K562 (cell line): ENCODE measurements at regions not wholly inside any gene's neighbourhood (a gene's known extent, or its start where the extent isn't known, plus 50 kb on each side); places are given as distances from the start of the nearest gene placed in this dataset.

ENCODE experiments used
- ATAC-seq: fragments of 200-7000 bp; cut with Tn5 transposase; 3 replicates; pipeline ENCODE4 v1.9.1; 2020; ENCODE audit warnings: moderate library complexity
- BruUV-seq: library from RNA; stranded (reverse); fragments of 400-500 nt; replicated peaks from 2 replicates; lab custom pipeline; 2021; lab: Mats Ljungman, UMichigan
- CTCF ChIA-PET: fragments of 300-600 bp; formaldehyde crosslinking; extraction: SDS; loops from one replicate; lab custom pipeline; 2021; ENCODE audit warnings: low intra/inter-chr PET ratio; lab: Yijun Ruan, JAX
- POLR2A ChIA-PET: fragments of 300-600, 350-650 bp; sonication (Branson Sonifier 250); formaldehyde crosslinking; extraction: SDS; loops from one replicate; lab custom pipeline; 2021; ENCODE audit warnings: antibody characterized with exemption, inconsistent platforms; lab: Yijun Ruan, JAX
- DNase-seq, 4 experiments: peaks; one replicate each; pipeline versions ENCODE4 v3.0.0 to v3.0.0-alpha.2; 2011 to 2018; ENCODE audit warnings: low spot score in 3 of 4, mixed read lengths in 3 of 4; ENCODE audit errors: extremely low read depth in 1 of 4
- FAIRE-seq: peaks from 2 replicates; lab custom pipeline; 2011; peaks lifted over from hg19 to GRCh38; lab: Jason Lieb, UNC
- H2AFZ ChIP-seq: 2 replicates; pipeline ENCODE4 v1.6.0; 2011; ENCODE audit warnings: low read depth, low read length, control low read depth, inconsistent platforms
- H3K27ac ChIP-seq: fragments of 200-600 bp; 3 replicates; pipeline ENCODE4 v1.8.0; 2011; ENCODE audit warnings: low read depth, mild to moderate bottlenecking, control low read depth, inconsistent platforms, low read length, moderate library complexity, mixed read lengths; ENCODE audit errors: extremely low read depth
- H3K27me3 ChIP-seq, 2 experiments: fragments of 300-600 bp in 1 of 2; 2 replicates in 1 of 2; 3 replicates in 1 of 2; pipeline versions ENCODE4 v1.6.0 to v1.8.0; 2011; ENCODE audit warnings: inconsistent platforms in 2 of 2, low read length in 2 of 2, mild to moderate bottlenecking in 1 of 2, mixed read lengths in 1 of 2, moderate library complexity in 1 of 2; ENCODE audit not compliant: control insufficient read depth in 2 of 2, insufficient read depth in 2 of 2
- H3K36me3 ChIP-seq: fragments of 300-600 bp; 3 replicates; pipeline ENCODE4 v1.8.0; 2011; ENCODE audit warnings: mild to moderate bottlenecking, low read length, inconsistent platforms; ENCODE audit not compliant: control insufficient read depth, insufficient read depth
- H3K4me1 ChIP-seq, 2 experiments: fragments of 200-600 bp in 1 of 2; replicated peaks in 1 of 2; 2 replicates in 1 of 2; 3 replicates in 1 of 2; pipeline versions ENCODE4 v1.5.1 to v1.8.0; 2011; ENCODE audit warnings: inconsistent platforms in 2 of 2, low read length in 2 of 2, mild to moderate bottlenecking in 1 of 2, mixed read lengths in 1 of 2, moderate library complexity in 1 of 2; ENCODE audit not compliant: control insufficient read depth in 2 of 2, insufficient read depth in 2 of 2
- H3K4me2 ChIP-seq: 2 replicates; pipeline ENCODE4 v1.6.1; 2011; ENCODE audit warnings: low read length, control low read depth, inconsistent platforms, mixed read lengths; ENCODE audit not compliant: insufficient read depth
- H3K4me3 ChIP-seq: fragments of 200-600 bp; sonication (generic), shearing (Covaris generic); 2 replicates; pipeline ENCODE4 v1.5.1; 2016; ENCODE audit warnings: control low read depth, inconsistent platforms
- H3K79me2 ChIP-seq: fragments of 200-600 bp; 3 replicates; pipeline ENCODE4 v1.8.0; 2011; ENCODE audit warnings: low read length, inconsistent platforms; ENCODE audit not compliant: control insufficient read depth, insufficient read depth
- H3K9ac ChIP-seq, 2 experiments: 2 replicates each; pipeline versions ENCODE4 v1.6.0 to v1.6.1; 2011; ENCODE audit warnings: low read depth in 2 of 2, low read length in 2 of 2, control low read depth in 1 of 2, inconsistent platforms in 1 of 2, mild to moderate bottlenecking in 1 of 2, mixed read lengths in 1 of 2; ENCODE audit not compliant: insufficient read depth in 1 of 2
- H3K9me1 ChIP-seq: one replicate; pipeline ENCODE4 v1.6.0; 2011; ENCODE audit warnings: inconsistent platforms, mild to moderate bottlenecking, low read length, moderate library complexity; ENCODE audit not compliant: control insufficient read depth, insufficient read depth
- H3K9me3 ChIP-seq: replicated peaks from 2 replicates; pipeline ENCODE4 v1.5.1; 2011; ENCODE audit warnings: low read depth, low read length, inconsistent platforms; ENCODE audit not compliant: control insufficient read depth, insufficient read depth
- H4K20me1 ChIP-seq: replicated peaks from 2 replicates; pipeline ENCODE4 v1.6.1; 2011; ENCODE audit warnings: low read length, inconsistent platforms, mixed read lengths; ENCODE audit not compliant: control insufficient read depth, insufficient read depth
- CREB5 ChIP-seq: fragments of 250-450 bp; sonication (Bioruptor Pico); IDR thresholded peaks from 2 replicates; pipeline ENCODE4 v1.5.0; 2020; ENCODE audit warnings: mild to moderate bottlenecking
- GATAD2B ChIP-seq: fragments of 450-650 bp; IDR thresholded peaks from 2 replicates; pipeline ENCODE4 v1.6.1; 2017; ENCODE audit warnings: mild to moderate bottlenecking, borderline replicate concordance
- MED1 ChIP-seq: sonication (generic); formaldehyde crosslinking; IDR thresholded peaks from 2 replicates; pipeline ENCODE4 v1.8.1; 2023; ENCODE audit warnings: missing genetic modification reagents, borderline replicate concordance
- RBM25 ChIP-seq: fragments of 200-400 bp; formaldehyde crosslinking; IDR thresholded peaks from 2 replicates; pipeline ENCODE4 v1.6.1; 2018; ENCODE audit warnings: low read length, low read depth, moderate library complexity; ENCODE audit not compliant: severe bottlenecking
- ZNF263 ChIP-seq: sonication (generic); formaldehyde crosslinking; IDR thresholded peaks from 2 replicates; pipeline ENCODE4 v1.8.0; 2022; ENCODE audit warnings: mild to moderate bottlenecking, missing genetic modification reagents, borderline replicate concordance
- whole genome bisulfite sequencing: fragments of 100-300 bp; shearing (Covaris generic); methylation state at CpG from one replicate; pipeline ENCODE4 v1.1.6; 2016; ENCODE audit warnings: low coverage, mixed read lengths; ENCODE audit not compliant: insufficient coverage; ENCODE audit errors: missing lambda C conversion rate; 5-methylcytosine and 5-hydroxymethylcytosine counted together
- in situ Hi-C: fragments of 300-500 bp; cut with MboI; formaldehyde crosslinking; loops from 4 replicates; pipeline ENCODE4 v1.15.0; 2018; ENCODE audit warnings: inconsistent platforms, mixed read lengths
- intact Hi-C: fragments of 100-400 bp; cut with micrococcal nuclease; formaldehyde crosslinking; loops from 2 replicates; pipeline ENCODE4 v1.14.2; 2022

GRCh38 chrX:2626750-2627149, 64.3 kb upstream of the CD99 start:
- Histone ChIP-seq H3K9me3 (peaks cover 23% of the 10 kb centered on the region), H3K36me3 (peaks cover 25% of the 10 kb centered on the region; the same call in 2 of the 3 replicates), H3K4me1 (no peaks in the 10 kb centered on the region), H3K27me3 (no peaks in the 10 kb centered on the region), H4K20me1 (no peaks in the 10 kb centered on the region), H3K4me2 (no peak overlapping the region), H3K4me3 (no peak overlapping the region), H3K9me1 (no peaks in the 10 kb centered on the region), H3K79me2 (no peaks in the 10 kb centered on the region), H2AFZ (no peak overlapping the region), H3K27ac (no peak overlapping the region), H3K9ac (no peak overlapping the region)
- 79% methylated on average over 2 of the region's 2 CpGs for WGBS
- no TSS peak for BruUV-seq
- FAIRE-seq (no peak), ATAC-seq (no peak), DNase-seq (no peak)
- in situ Hi-C loops: no loop called here
- CTCF ChIA-PET: no interaction called here
- intact Hi-C loops: loop anchor here (1.0 kb wide), 1 partner anchor 978 kb away; no protein-coding TSS in a partner anchor
- TF ChIP-seq MED1 (CRISPR knock-in tag) (no peak), RBM25 (peak; percentile 70)
- POLR2A ChIA-PET: no interaction called here

- Histone ChIP-seq H3K36me3 (peaks cover 26% of the 10 kb centered on the region; the same call in 1 of the 3 replicates), H3K79me2 (no peaks in the 10 kb centered on the region), H4K20me1 (no peaks in the 10 kb centered on the region), H3K4me2 (no peak overlapping the region), H3K9me1 (no peaks in the 10 kb centered on the region), H2AFZ (no peak overlapping the region), H3K27me3 (no peaks in the 10 kb centered on the region), H3K9ac (no peak overlapping the region), H3K4me1 (no peaks in the 10 kb centered on the region; a peak in 1 of 5 replicates), H3K9me3 (no peaks in the 10 kb centered on the region), H3K27ac (no peak overlapping the region), H3K4me3 (no peak overlapping the region)
- intact Hi-C loops (no loop called here), in situ Hi-C loops (loop anchor here (25.0 kb wide), 3 partner anchors 683 to 1158 kb away; partner anchors contain the start of gene ASMTL)
- TF ChIP-seq CREB5 (CRISPR knock-in tag) (no peak), ZNF263 (CRISPR knock-in tag) (no peak), GATAD2B (no peak)
- ChIA-PET POLR2A (no interaction called here), CTCF (no interaction called here)
- no peak for FAIRE-seq
- DNase-seq: no peak
- BruUV-seq: no TSS peak
- WGBS: 93% methylated on average over 3 of the region's 3 CpGs
- ATAC-seq: no peak
Measured at GRCh38 chrX:2620576-2620975, 70.5 kb upstream of the CD99 start.
